ENCODE measurements at regions not wholly inside any gene's neighbourhood (a gene's known extent, or its start where the extent isn't known, plus 50 kb on each side); places are given as distances from the start of the nearest gene placed in this dataset.

- TF ChIP-seq, protein P1, sequence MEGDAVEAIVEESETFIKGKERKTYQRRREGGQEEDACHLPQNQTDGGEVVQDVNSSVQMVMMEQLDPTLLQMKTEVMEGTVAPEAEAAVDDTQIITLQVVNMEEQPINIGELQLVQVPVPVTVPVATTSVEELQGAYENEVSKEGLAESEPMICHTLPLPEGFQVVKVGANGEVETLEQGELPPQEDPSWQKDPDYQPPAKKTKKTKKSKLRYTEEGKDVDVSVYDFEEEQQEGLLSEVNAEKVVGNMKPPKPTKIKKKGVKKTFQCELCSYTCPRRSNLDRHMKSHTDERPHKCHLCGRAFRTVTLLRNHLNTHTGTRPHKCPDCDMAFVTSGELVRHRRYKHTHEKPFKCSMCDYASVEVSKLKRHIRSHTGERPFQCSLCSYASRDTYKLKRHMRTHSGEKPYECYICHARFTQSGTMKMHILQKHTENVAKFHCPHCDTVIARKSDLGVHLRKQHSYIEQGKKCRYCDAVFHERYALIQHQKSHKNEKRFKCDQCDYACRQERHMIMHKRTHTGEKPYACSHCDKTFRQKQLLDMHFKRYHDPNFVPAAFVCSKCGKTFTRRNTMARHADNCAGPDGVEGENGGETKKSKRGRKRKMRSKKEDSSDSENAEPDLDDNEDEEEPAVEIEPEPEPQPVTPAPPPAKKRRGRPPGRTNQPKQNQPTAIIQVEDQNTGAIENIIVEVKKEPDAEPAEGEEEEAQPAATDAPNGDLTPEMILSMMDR (IDR thresholded peaks at IDR 0.05), result no peak
- TF ChIP-seq POLR2A (IDR thresholded peaks at IDR 0.05), result no peak
These were observed 55.1 kb upstream of the GUCY1A1 start for GRCh38 chr4:155611501-155611900.
